ENCODE measurements at regions not wholly inside any gene's neighbourhood (a gene's known extent, or its start where the extent isn't known, plus 50 kb on each side); places are given as distances from the start of the nearest gene placed in this dataset.

- no peak overlapping the region for H3K27ac ChIP-seq (ENCODE audit: low read depth in 1 of 2, low read length in 2 of 2)
These were observed 163.7 kb upstream of the SPANXC start for GRCh38 chrX:141405853-141406492.

GRCh38 chrX:141405486-141405852 lies 163.2 kb upstream of the SPANXC start:
- DNase-seq: no peak
- H3K36me3 ChIP-seq (ENCODE audit: control insufficient read depth in 1 of 2, insufficient read depth in 2 of 2, low read length in 1 of 2): no peaks in the 10 kb centered on the region
- H3K27me3 ChIP-seq (ENCODE audit: control insufficient read depth in 1 of 2, insufficient read depth in 2 of 2, low read length in 1 of 2): no peaks in the 10 kb centered on the region
- 92 to 97% methylated on average over 1 of the region's 1 CpG for WGBS, 2 donors
- no peak overlapping the region for H3K4me3 ChIP-seq (ENCODE audit: low read length in 2 of 2)
- no peaks in the 10 kb centered on the region for H3K9me3 ChIP-seq (ENCODE audit: control insufficient read depth, low read length)
- intact Hi-C loops (cut with DNase I): no loop called here
- no peaks in the 10 kb centered on the region for H3K4me1 ChIP-seq (ENCODE audit: control insufficient read depth in 1 of 2, insufficient read depth in 2 of 2, low read length in 2 of 2)
- no peak for ATAC-seq (ENCODE audit: low FRiP score)
- H3K27ac ChIP-seq (ENCODE audit: low read depth in 1 of 2, low read length in 2 of 2): no peak overlapping the region

More at GRCh38 chrX:141405853-141406492, 163.7 kb upstream of the SPANXC start:
- intact Hi-C loops (cut with DNase I): no loop called here
- no peak for ATAC-seq (ENCODE audit: low FRiP score)
- WGBS, 2 donors: 6 to 32% methylated on average over 2 of the region's 2 CpGs
- Histone ChIP-seq H3K9me3 (ENCODE audit: control insufficient read depth, low read length) (no peaks in the 10 kb centered on the region), H3K4me1 (ENCODE audit: control insufficient read depth in 1 of 2, insufficient read depth in 2 of 2, low read length in 2 of 2) (no peaks in the 10 kb centered on the region), H3K27me3 (ENCODE audit: control insufficient read depth in 1 of 2, insufficient read depth in 2 of 2, low read length in 1 of 2) (no peaks in the 10 kb centered on the region), H3K4me3 (ENCODE audit: low read length in 2 of 2) (no peak overlapping the region), H3K36me3 (ENCODE audit: control insufficient read depth in 1 of 2, insufficient read depth in 2 of 2, low read length in 1 of 2) (no peaks in the 10 kb centered on the region)
- no peak for DNase-seq

- no peak overlapping the region for H3K27ac ChIP-seq (ENCODE audit: low read depth in 1 of 2, low read length in 2 of 2)
- no peaks in the 10 kb centered on the region for H3K27me3 ChIP-seq (ENCODE audit: control insufficient read depth in 1 of 2, insufficient read depth in 2 of 2, low read length in 1 of 2)
- 66 to 90% methylated on average over 7 of the region's 7 CpGs for WGBS, 2 donors
- no peak overlapping the region for H3K4me3 ChIP-seq (ENCODE audit: low read length in 2 of 2)
- H3K36me3 ChIP-seq (ENCODE audit: control insufficient read depth in 1 of 2, insufficient read depth in 2 of 2, low read length in 1 of 2): no peaks in the 10 kb centered on the region
- no peaks in the 10 kb centered on the region for H3K9me3 ChIP-seq (ENCODE audit: control insufficient read depth, low read length)
- DNase-seq (peak; percentile 20 to 57), ATAC-seq (ENCODE audit: low FRiP score) (no peak)
- intact Hi-C loops (cut with DNase I): no loop called here
- no peaks in the 10 kb centered on the region for H3K4me1 ChIP-seq (ENCODE audit: control insufficient read depth in 1 of 2, insufficient read depth in 2 of 2, low read length in 2 of 2)
These were observed 160.7 kb upstream of the SPANXC start for GRCh38 chrX:141402897-141403610.

- no peaks in the 10 kb centered on the region for H3K27me3 ChIP-seq (ENCODE audit: control insufficient read depth in 1 of 2, insufficient read depth in 2 of 2, low read length in 1 of 2)
- no peaks in the 10 kb centered on the region for H3K36me3 ChIP-seq (ENCODE audit: control insufficient read depth in 1 of 2, insufficient read depth in 2 of 2, low read length in 1 of 2)
- DNase-seq (no peak), ATAC-seq (ENCODE audit: low FRiP score) (no peak)
- no peak overlapping the region for H3K27ac ChIP-seq (ENCODE audit: low read depth in 1 of 2, low read length in 2 of 2)
- intact Hi-C loops (cut with DNase I): no loop called here
- 46 to 63% methylated on average over 1 of the region's 1 CpG for WGBS, 2 donors
- H3K4me3 ChIP-seq (ENCODE audit: low read length in 2 of 2): no peak overlapping the region
- H3K4me1 ChIP-seq (ENCODE audit: control insufficient read depth in 1 of 2, insufficient read depth in 2 of 2, low read length in 2 of 2): no peaks in the 10 kb centered on the region
- H3K9me3 ChIP-seq (ENCODE audit: control insufficient read depth, low read length): no peaks in the 10 kb centered on the region
These were observed 154.2 kb upstream of the SPANXC start for GRCh38 chrX:141396536-141396935.

- DNase-seq: no peak
- Histone ChIP-seq H3K36me3 (ENCODE audit: control insufficient read depth in 1 of 2, insufficient read depth in 2 of 2, low read length in 1 of 2) (no peaks in the 10 kb centered on the region), H3K4me1 (ENCODE audit: control insufficient read depth in 1 of 2, insufficient read depth in 2 of 2, low read length in 2 of 2) (no peaks in the 10 kb centered on the region), H3K27me3 (ENCODE audit: control insufficient read depth in 1 of 2, insufficient read depth in 2 of 2, low read length in 1 of 2) (no peaks in the 10 kb centered on the region), H3K9me3 (ENCODE audit: control insufficient read depth, low read length) (no peaks in the 10 kb centered on the region), H3K27ac (ENCODE audit: low read depth in 1 of 2, low read length in 2 of 2) (no peak overlapping the region), H3K4me3 (ENCODE audit: low read length in 2 of 2) (no peak overlapping the region)
- no peak for ATAC-seq (ENCODE audit: low FRiP score)
- intact Hi-C loops (cut with DNase I): no loop called here
- 6 to 36% methylated on average over 2 of the region's 2 CpGs for WGBS, 2 donors
These were observed 132.9 kb upstream of the SPANXC start for GRCh38 chrX:141375011-141375760.

GRCh38 chrX:141341743-141342142 lies 99.4 kb upstream of the SPANXC start:
- 52 to 56% methylated on average over 2 of the region's 2 CpGs for WGBS, 2 donors
- ATAC-seq (ENCODE audit: low FRiP score) (no peak), DNase-seq (no peak)
- Histone ChIP-seq H3K4me1 (ENCODE audit: control insufficient read depth in 1 of 2, insufficient read depth in 2 of 2, low read length in 2 of 2) (no peaks in the 10 kb centered on the region), H3K4me3 (ENCODE audit: low read length in 2 of 2) (no peak overlapping the region), H3K36me3 (ENCODE audit: control insufficient read depth in 1 of 2, insufficient read depth in 2 of 2, low read length in 1 of 2) (no peaks in the 10 kb centered on the region), H3K9me3 (ENCODE audit: control insufficient read depth, low read length) (no peaks in the 10 kb centered on the region), H3K27ac (ENCODE audit: low read depth in 1 of 2, low read length in 2 of 2) (no peak overlapping the region), H3K27me3 (ENCODE audit: control insufficient read depth in 1 of 2, insufficient read depth in 2 of 2, low read length in 1 of 2) (no peaks in the 10 kb centered on the region)
- intact Hi-C loops (cut with DNase I): no loop called here

GRCh38 chrX:141341341-141341740 lies 99.0 kb upstream of the SPANXC start:
- ATAC-seq (ENCODE audit: low FRiP score) (peak; percentile 54), DNase-seq (peak in 1 of 2 donors; percentile 34)
- Histone ChIP-seq H3K27ac (ENCODE audit: low read depth in 1 of 2, low read length in 2 of 2) (no peak overlapping the region), H3K9me3 (ENCODE audit: control insufficient read depth, low read length) (no peaks in the 10 kb centered on the region), H3K4me1 (ENCODE audit: control insufficient read depth in 1 of 2, insufficient read depth in 2 of 2, low read length in 2 of 2) (no peaks in the 10 kb centered on the region), H3K36me3 (ENCODE audit: control insufficient read depth in 1 of 2, insufficient read depth in 2 of 2, low read length in 1 of 2) (no peaks in the 10 kb centered on the region), H3K27me3 (ENCODE audit: control insufficient read depth in 1 of 2, insufficient read depth in 2 of 2, low read length in 1 of 2) (no peaks in the 10 kb centered on the region), H3K4me3 (ENCODE audit: low read length in 2 of 2) (no peak overlapping the region)
- intact Hi-C loops (cut with DNase I): no loop called here
- WGBS, 2 donors: 10 to 24% methylated on average over 5 of the region's 5 CpGs

- H3K4me1 ChIP-seq (ENCODE audit: control insufficient read depth in 1 of 2, insufficient read depth in 2 of 2, low read length in 2 of 2): no peaks in the 10 kb centered on the region
- no peaks in the 10 kb centered on the region for H3K36me3 ChIP-seq (ENCODE audit: control insufficient read depth in 1 of 2, insufficient read depth in 2 of 2, low read length in 1 of 2)
- no peaks in the 10 kb centered on the region for H3K27me3 ChIP-seq (ENCODE audit: control insufficient read depth in 1 of 2, insufficient read depth in 2 of 2, low read length in 1 of 2)
- ATAC-seq (ENCODE audit: low FRiP score) (no peak), DNase-seq (no peak)
- H3K27ac ChIP-seq (ENCODE audit: low read depth in 1 of 2, low read length in 2 of 2): no peak overlapping the region
- WGBS, 2 donors: 76 to 98% methylated on average over 2 of the region's 2 CpGs
- H3K4me3 ChIP-seq (ENCODE audit: low read length in 2 of 2): no peak overlapping the region
- H3K9me3 ChIP-seq (ENCODE audit: control insufficient read depth, low read length): no peaks in the 10 kb centered on the region
- intact Hi-C loops (cut with DNase I): no loop called here
These were observed 78.5 kb upstream of the SPANXC start for GRCh38 chrX:141320801-141321200.

Measured in aorta (tissue), 5 donors.